Fibroblast of mammary gland (primary cell): ENCODE measurements at regions not wholly inside any gene's neighbourhood (a gene's known extent, or its start where the extent isn't known, plus 50 kb on each side); places are given as distances from the start of the nearest gene placed in this dataset.

Experiments
- DNase-seq: peaks from one replicate; pipeline ENCODE4 v3.0.0-alpha.2; 2010; ENCODE audit warnings: low read depth
- H3K4me3 ChIP-seq: 2 replicates; pipeline ENCODE4 v1.5.1; 2011; ENCODE audit warnings: low read depth, mild to moderate bottlenecking, low read length, moderate library complexity; ENCODE audit not compliant: control insufficient read depth
- CTCF ChIP-seq: conservative IDR thresholded peaks from 2 replicates; pipeline ENCODE4 v1.5.1; 2011; ENCODE audit warnings: low read depth, low read length, inconsistent platforms; ENCODE audit not compliant: control insufficient read depth, insufficient read depth

- DNase-seq = no peak
- no peak overlapping the region for H3K4me3 ChIP-seq
- no peak for TF ChIP-seq CTCF
Measured at GRCh38 chr1:104921525-104921924, 1171.8 kb downstream of the AMY1C start.

- TF ChIP-seq CTCF = no peak
- no peak for DNase-seq
- H3K4me3 ChIP-seq = no peak overlapping the region
Measured at GRCh38 chr1:104923075-104923474, 1173.4 kb downstream of the AMY1C start.

GRCh38 chr1:104929280-104929679 lies 1179.6 kb downstream of the AMY1C start:
- DNase-seq = no peak
- no peak for TF ChIP-seq CTCF
- H3K4me3 ChIP-seq = no peak overlapping the region

- no peak for DNase-seq
- no peak overlapping the region for H3K4me3 ChIP-seq
Measured at GRCh38 chr1:104932030-104932915, 1182.6 kb downstream of the AMY1C start.

GRCh38 chr1:104932949-104933679 lies 1183.4 kb downstream of the AMY1C start:
- no peak for TF ChIP-seq CTCF
- DNase-seq = no peak
- no peak overlapping the region for H3K4me3 ChIP-seq

More at GRCh38 chr1:104932030-104932915, 1182.6 kb downstream of the AMY1C start:
- TF ChIP-seq CTCF = no peak

- no peak for TF ChIP-seq CTCF
- DNase-seq = no peak
- no peak overlapping the region for H3K4me3 ChIP-seq
Measured at GRCh38 chr1:104933846-104934245, 1184.1 kb downstream of the AMY1C start.
